Globus pallidus (tissue), 1 donor: ENCODE measurements at regions not wholly inside any gene's neighbourhood (a gene's known extent, or its start where the extent isn't known, plus 50 kb on each side); places are given as distances from the start of the nearest gene placed in this dataset.

Source experiments
- DNase-seq: peaks from one replicate; pipeline ENCODE4 v3.0.0-alpha.2; 2015; ENCODE audit warnings: low spot score

GRCh38 chr12:124458992-124459851 lies 108.2 kb downstream of the NCOR2 start:
- DNase-seq: no peak

DNA sequence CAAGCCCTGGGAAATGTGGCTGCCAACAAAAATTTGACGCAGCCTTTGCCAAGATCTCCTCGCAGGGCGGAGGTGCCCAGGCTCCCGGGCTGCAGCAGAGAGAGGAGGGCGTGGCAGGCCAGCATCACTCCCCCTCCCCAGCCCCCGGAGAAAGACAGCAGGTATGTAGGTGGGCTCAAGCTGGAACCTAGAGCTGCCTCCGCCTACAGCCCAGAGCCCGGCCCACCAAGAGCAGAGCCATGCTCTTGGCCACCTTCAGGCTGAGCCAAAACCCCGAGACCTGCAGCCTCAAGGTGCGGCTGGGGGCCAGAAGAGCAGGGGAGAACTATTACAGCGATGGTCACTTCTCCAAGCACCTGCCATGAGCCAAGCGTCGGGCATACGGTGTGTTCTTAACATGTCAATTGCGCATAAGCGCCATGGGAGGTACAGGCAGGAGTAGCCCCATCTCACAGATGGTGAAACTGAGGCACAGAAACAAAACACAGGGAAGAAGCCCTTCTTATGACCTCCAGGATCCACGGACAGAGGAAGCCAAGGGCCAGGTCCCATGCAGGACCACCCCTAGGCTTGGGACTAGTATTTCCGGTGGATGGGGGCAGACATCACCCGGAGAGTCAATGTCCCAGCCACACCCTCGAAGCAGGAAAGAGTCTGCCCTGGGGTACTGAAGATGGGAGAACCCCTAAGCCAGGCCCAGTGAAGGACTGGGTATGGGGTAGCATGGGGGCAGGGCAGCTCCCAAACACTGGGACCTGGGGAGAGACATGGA lies 109.0 kb downstream of the NCOR2 start:
- no peak for DNase-seq

DNA sequence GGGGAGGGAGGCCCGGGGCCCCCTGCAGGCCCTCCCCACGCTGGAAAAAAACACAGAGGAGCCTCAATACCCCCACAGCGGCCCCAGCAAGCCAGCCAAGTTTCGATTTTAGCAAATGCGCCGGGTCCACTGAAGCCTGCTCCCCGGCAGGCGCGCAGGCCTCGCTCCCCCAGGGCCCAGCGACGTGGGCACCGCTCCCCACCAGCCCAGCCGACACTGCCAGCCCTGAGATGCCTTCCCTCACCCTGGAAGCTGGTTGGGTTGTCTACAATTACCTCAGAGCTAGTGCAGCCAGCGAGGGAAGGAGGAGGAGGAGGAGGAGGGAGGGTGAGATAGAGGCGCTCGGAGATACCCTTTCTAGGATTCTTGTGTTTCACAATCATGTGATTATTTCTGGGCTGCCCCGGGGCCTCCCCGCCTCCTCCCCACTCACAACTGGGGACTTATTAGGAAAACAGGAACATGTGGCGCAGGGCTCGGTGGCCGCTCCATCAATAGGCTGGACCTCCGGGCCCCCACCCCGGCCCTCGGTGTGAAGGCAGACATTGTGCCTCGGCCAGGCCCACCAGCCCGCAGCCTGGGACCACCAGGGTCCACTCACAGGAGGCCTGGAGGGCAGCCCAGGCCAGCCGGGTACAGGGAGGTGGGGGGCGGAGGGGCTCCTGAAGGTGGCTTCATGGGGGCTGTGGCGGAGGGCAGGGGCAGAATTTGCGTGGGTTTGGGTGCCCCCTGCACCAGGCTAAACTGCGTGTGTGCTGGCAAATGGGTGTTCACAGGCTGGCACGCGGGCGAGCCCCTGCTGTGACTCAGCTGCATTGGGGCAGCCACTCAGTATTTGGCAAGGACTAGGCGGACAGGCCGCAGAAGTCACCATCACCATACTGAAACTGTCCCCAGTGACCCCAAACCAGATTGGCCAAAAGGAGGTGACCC lies 109.9 kb downstream of the NCOR2 start:
- peak; percentile 86 for DNase-seq

DNA sequence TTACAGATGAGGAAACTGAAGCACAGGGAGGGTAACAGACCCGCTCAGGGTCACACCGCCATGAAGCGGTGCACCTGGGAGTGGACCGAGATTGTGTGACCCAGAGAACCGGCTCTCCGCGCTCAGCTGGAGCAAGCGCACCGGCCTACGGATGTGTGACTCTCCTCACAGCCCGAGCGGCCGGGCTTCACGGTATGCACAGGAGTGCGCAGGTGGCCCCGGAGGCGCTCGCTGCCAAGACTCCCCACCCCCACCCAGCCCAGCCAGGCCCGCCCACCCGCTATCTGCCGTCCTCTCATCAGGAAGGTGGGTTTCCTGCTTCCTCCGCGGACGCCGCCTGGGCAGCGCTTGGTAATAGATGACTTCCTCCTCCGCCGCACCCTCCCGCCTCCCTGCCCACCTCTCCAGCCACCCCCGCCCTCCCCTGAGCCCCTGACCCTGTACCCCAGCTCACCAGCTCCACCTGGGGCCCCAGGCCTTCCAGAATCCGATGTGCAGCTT lies 110.7 kb downstream of the NCOR2 start:
- no peak for DNase-seq

DNA sequence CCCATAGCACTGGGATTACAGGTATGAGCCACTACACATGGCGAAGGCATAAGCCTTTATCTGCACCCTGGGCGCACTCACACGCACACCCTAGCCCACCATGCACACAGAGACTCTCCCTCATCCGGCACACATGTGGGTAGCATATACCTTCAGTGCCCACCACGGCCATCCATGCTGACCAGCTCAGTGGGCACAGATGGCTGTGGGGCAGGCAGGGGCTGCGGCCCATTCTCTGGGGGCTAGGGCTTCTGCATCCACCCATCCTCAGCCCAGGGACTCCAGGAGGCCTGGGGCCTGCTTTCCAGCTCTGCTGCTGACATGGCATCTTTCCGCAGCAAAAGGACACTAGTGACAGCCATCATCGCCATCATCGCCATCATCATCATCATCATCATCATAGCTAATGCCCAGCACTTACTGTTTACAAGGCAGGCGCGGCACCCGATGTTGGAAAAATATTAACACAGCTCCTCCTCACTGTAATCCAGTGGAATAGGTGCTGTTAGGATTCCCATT lies 111.2 kb downstream of the NCOR2 start:
- no peak for DNase-seq

DNA sequence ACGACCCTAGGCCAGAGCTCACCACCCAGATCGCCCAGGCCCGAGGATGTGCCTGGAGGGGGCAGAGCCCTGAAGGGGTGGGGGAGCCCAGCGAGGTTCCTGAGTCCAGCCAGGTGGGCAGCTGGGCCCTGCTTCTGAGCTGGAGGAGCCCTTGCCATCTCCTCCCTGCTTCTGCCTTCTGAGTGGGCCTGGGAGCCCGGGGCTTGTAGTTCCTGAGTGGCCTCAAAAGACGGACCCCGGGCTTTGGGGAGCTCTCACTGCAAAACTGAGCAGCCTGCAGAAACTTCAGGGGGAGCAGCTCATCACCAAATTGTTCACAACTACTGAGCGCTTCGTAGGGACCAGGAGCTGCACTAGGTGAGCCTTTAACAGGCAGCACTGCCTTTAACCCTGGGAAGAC lies 112.1 kb downstream of the NCOR2 start:
- no peak for DNase-seq

- DNase-seq: no peak
Observed at GRCh38 chr12:124454735-124455134, 112.7 kb downstream of the NCOR2 start.

DNA sequence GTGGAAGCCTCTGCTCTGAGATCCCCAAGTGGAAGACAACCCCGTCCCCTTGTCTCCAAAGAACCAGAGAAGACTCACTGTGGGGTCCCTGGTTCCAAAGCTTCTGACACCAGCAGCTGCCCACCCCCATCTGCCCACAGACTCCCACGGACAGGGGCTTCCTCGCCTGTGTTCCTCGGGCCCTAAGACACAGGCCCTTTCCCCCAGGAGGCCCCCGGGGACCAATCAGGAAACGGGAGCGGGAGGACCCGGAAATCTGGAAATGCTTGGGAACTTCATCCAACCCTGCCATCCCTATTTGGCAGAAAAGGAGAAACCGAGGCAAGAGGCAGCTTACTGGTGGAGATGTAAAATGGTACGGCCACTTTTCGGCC lies 113.1 kb downstream of the NCOR2 start:
- DNase-seq: no peak

DNA sequence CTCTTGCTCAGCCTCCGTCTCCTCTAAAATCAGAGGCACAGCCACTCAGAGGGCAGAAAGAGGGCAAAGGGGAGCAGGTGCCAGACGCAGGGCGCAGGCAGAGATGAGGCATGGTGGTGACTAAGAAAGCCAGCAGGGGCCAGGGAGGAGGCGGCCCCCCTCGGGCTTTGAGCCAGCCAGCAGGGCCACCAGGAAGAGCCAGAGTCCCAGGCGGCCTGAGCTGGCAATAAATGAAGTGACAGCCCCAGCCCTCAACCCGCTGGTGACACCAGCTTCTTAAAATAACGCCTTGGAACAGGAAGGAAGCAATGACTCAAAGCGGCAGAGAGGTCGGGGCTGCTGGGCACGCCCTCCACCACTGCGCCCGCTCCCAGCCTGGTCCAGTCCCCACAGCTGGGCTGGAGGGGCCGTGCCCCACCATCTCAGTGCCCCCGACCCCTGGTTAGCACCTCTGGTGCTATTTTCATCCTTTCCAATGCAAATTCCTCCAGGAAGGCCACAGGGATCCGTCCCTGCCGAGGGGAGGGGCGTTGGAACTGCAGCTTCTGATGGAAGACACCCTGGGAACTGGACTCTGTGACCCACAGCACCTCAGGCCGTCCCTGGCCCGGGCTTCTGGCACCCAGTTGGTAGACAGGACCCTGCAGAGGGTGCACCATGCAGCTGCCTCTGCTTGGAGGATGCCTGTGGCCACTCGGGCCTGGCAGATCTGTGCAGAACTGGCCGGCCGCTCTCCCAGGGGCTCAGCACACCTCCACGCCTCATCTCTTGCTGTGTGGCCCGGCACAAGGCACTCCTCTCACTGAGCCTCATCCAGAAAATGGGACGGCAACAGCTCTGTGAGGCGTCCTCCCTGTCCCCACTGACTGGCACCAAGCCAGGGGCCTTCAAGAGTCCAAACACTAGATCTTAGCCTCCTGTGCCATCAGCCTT lies 113.7 kb downstream of the NCOR2 start:
- peak; percentile 66 for DNase-seq

DNA sequence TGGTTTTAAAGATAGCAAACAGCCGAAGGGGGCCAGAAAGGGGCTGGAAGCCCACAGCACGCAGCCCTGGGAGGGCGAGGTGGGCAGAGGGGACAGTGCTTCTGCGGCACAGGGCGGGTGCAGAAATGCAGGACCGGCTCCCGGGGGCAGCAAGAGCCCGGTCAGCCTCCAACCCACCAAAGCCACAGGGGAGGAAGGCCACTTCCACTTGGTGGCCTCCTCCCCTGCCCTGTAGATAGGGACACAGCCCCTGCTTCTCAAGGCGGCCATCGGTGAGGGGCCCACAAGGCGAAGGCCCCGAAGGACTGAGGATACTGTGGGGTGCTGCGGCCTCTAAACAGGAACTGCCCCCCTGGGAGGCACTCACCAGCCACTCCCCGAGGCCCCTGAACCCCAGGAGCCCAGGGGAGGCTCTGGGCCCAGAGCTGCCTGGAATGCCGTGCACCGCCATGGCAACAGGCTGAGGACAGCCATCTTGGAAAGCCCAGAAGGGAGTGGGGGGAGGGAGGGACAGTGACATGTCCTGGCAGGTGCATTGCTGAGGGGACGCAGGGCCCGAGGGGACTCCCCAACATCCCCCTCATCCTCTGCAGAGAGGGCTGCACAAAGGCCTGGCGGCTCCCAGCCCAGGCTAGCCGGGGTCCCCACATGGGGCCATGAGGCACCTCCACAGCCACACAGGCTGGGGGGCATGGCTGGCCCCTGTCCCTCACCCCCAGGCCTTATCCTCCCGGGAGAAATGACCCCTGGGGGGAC lies 114.7 kb downstream of the NCOR2 start:
- DNase-seq: no peak

GRCh38 chr12:124451637-124452243 lies 115.7 kb downstream of the NCOR2 start:
- DNase-seq: no peak

DNA sequence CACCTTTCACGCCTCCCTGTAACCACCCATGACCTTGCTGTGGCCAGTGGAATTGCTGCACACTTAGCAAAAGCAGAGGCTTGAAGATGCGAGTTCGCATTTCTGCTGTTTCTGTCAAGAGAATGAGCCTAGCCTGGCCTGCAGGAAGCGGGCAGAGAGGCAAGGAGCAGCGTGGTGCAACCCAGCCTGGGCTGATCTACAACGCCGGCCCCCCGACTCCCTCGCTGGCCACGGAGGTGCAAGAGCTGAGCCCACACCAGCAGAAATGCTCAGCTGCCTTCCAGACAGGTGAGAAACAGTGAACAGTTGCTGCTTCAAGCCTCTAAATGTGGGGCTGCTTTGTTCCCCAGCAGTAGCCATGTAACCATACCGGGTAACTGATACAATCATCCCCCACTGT lies 116.4 kb downstream of the NCOR2 start:
- no peak for DNase-seq

DNA sequence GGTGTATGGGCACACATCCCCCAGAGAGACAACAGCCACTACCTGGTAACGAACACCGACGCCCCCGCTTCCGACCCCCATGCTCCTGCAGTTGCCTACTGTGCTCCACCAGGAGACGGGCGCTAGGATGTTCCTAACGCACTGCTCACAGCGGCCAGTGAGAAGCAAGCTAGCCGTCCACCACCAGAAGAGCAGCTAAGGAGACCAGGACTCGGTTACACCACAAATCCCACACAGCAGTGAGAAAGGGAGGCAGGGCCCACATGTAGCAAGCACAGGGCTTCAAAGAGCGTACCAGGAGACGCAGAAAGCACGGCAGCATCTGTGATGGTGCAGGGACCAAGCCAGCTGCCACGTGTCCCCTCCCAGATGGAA lies 117.0 kb downstream of the NCOR2 start:
- DNase-seq: no peak

DNA sequence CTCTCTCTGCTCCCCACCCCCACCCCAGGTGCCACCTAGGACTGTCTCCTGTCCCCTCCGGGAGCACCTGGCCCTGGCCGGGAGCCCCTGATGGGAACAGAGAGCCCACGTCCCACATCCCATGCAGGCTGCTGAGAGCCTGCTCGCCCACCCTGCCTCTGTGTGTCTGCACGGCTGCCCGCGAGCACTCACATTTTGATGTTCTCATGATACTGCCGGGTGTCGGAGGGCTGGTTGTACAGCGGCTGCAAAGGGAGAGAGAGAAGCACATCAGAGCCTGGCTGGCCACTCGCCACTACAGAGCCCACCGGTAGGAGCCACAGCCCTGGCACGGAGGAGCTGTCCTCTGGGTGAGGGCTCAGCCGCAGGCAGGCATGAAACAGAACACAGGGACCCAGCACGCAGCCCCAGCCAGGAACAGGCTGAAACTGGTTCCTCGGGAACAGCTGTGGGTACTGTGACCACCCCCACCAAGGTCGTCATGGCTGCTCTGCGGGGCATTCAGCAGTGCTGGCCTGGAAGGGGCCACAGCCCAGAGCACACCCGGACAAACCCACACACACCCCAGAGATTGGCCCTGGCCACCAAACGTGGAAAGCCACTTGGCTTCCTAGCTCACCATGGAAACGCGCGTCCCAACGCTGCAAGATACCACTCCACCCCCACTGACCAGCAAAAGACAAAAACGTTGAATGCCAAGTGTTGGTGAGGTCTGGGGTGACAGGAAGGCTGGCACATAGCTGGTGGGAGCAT lies 117.6 kb downstream of the NCOR2 start:
- no peak for DNase-seq

DNA sequence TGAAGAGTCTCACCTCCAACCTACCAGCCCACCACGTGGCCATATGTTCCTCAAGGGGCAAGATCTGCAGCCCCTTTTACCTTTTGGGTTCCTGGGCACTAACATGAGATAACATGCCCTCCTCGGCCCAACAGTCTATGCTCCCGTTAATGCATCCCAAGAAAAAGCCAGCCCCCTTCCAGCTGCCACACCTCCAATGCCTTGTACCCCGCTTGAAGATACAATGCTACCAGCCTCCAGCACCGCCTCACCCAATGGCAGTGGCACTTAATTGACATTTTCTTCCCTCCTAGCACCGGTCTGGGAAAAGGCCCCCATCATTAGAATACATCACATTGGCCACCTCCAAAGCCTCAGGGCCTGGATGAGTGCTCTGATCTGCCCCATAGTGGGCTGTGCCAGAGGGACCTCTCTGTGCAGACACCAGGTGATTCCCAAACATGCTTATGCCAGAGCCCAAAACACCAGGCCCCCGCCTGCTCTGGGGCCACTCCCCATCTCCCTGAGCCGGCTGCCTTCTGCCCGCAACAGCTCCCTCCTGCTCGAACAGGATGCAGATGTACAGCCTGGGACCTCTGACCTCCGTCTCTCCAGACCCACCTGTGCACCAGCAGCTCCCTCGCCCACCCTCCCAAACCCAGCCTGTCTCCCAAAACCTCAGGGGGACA lies 118.3 kb downstream of the NCOR2 start:
- no peak for DNase-seq

DNA sequence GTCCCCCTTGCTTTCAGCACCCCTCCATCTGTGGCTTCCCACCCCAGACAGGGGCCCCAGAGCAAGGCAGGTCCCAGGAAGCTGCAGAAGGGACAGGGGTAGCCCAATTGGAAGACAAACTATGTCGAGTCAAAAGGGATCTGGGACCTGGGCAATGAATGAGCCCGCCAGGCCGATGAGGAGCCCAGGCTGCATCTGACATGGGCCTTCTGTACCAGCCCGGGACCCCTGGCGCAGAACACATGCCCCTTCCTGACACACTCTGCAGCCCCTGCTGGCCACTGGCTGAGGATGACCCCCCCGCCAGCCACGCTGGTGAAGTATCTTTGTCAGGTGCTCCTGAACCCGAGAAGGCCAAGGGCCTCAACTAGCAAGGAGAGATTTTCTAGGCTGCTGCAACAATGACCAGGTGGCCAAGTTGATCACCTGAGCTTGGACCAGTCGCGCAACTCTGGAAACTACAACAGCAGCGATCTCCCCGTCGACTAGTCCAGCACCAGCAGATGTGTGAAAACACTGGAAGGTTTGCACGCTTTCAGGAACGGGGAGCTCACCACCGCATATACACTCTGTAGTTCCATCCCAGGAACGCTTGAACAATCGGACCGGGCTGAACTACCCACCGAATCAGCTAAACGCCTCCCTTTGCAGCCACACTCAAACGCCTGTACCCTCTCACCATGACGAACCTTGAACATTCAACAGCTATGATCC lies 119.0 kb downstream of the NCOR2 start:
- no peak for DNase-seq

GRCh38 chr12:124446364-124446763 lies 121.0 kb downstream of the NCOR2 start:
- no peak for DNase-seq

DNA sequence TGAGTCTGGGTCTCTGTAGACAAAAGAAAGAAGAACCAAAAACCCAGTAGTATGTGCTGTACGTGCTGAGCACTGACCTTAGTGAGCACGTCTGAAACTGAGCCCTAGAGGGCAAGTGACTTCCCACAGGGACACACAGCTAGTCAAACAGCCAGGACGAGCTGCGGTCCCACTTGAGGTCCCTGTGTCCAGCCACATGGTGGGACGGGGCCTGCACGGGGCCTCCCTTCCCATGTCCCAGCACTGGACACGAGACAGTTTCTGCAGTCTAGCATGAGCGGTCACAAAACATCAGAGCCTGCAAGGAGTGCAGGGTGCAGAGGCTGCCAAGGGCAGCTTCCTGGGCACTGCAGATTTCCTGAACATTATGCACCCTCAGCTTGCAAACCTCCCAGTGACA lies 121.6 kb downstream of the NCOR2 start:
- DNase-seq: no peak
